ENCODE measurements at regions not wholly inside any gene's neighbourhood (a gene's known extent, or its start where the extent isn't known, plus 50 kb on each side); places are given as distances from the start of the nearest gene placed in this dataset.

DNA sequence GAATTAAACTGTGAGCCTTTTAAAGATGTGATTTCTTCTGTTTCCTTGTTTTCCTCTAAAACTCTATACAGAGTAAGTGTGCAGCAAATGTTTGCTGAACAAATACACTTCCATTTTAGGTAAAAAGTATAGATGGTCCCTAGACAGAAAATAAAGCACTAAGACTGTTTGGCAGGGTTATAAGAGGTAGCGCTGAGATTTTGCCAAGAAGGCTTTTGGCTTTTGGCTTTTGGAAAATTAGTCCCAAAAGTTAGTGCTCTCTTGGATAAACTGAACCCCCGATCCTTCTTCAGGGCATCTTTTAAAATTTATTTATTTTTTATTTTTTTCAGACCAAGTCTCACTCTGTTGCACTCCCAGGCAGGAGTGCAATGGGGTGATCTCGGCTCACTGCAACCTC, 175.7 kb upstream of the NRP1 start:
- no peak for TF ChIP-seq CTCF (IDR thresholded peaks at IDR 0.05; ENCODE audit: low read length)
- no peak for TF ChIP-seq EZH2 (IDR thresholded peaks at IDR 0.05; ENCODE audit: borderline replicate concordance, low read length)

Measured in OCI-LY1 (cell line).